SH-SY5Y (cell line): ENCODE measurements at regions not wholly inside any gene's neighbourhood (a gene's known extent, or its start where the extent isn't known, plus 50 kb on each side); places are given as distances from the start of the nearest gene placed in this dataset.

ENCODE experiments used
- GATA2 ChIP-seq: IDR thresholded peaks from 2 replicates; pipeline ENCODE4 v1.6.1; 2011; ENCODE audit warnings: mild to moderate bottlenecking, low read depth, low read length
- GATA3 ChIP-seq: IDR thresholded peaks from 2 replicates; pipeline ENCODE4 v1.6.1; 2011; ENCODE audit warnings: low read depth, mild to moderate bottlenecking, low read length, moderate library complexity

- TF ChIP-seq GATA3: no peak
- no peak for TF ChIP-seq GATA2
These were observed 59.9 kb upstream of the ITGA4 start for GRCh38 chr2:181397331-181397730.

GRCh38 chr2:181398000-181398399, 59.2 kb upstream of the ITGA4 start:
- TF ChIP-seq GATA3: no peak
- no peak for TF ChIP-seq GATA2

GRCh38 chr2:181399027-181399426, 58.2 kb upstream of the ITGA4 start:
- TF ChIP-seq GATA3 (no peak), GATA2 (no peak)

GRCh38 chr2:181404472-181404871, 52.7 kb upstream of the ITGA4 start:
- TF ChIP-seq GATA2: no peak
- no peak for TF ChIP-seq GATA3

GRCh38 chr2:181407171-181407570, 50.0 kb upstream of the ITGA4 start:
- TF ChIP-seq GATA2 (no peak), GATA3 (no peak)
